Activated naive CD8-positive, alpha-beta T cell (primary cell): ENCODE measurements at regions not wholly inside any gene's neighbourhood (a gene's known extent, or its start where the extent isn't known, plus 50 kb on each side); places are given as distances from the start of the nearest gene placed in this dataset.

ENCODE experiments used
- H3K27ac Mint-ChIP-seq: one replicate; pipeline ENCODE4 v1.8.0; 2021; ENCODE audit warnings: mixed read lengths
- H3K27me3 Mint-ChIP-seq: one replicate; pipeline ENCODE4 v1.8.0; 2021; ENCODE audit warnings: mixed read lengths
- H3K36me3 Mint-ChIP-seq: one replicate; pipeline ENCODE4 v1.8.0; 2021; ENCODE audit warnings: mixed read lengths
- H3K4me1 Mint-ChIP-seq: one replicate; pipeline ENCODE4 v1.8.0; 2021; ENCODE audit warnings: low read depth, mixed read lengths
- H3K4me3 Mint-ChIP-seq: one replicate; pipeline ENCODE4 v1.8.0; 2021; ENCODE audit warnings: mild to moderate bottlenecking, mixed read lengths
- H3K9me3 Mint-ChIP-seq: one replicate; pipeline ENCODE4 v1.8.0; 2021; ENCODE audit warnings: low read depth, mixed read lengths

DNA sequence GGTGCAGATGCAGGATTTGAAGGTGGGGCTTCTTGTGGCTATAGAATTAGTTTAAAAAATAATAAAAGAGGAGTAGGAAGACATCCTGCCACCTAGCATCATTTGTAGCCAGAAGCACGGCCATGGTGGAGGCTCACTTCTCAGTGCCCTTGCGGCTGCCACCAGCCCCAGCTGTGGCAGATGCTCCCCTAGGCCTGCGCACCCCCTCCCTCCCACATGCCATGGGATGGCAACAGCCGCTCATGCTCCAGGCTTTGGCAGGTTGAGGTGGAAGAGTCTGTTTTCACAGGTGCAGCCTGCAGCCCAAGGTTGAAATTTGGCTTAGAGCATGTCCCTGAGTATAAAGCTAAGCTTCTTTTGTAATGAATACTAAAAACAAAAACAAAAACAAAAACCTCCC lies 96.4 kb downstream of the GATA6 start:
- Mint-ChIP-seq H3K4me3 (no peak overlapping the region), H3K9me3 (no peaks in the 10 kb centered on the region), H3K36me3 (no peaks in the 10 kb centered on the region)

GRCh38 chr18:22260208-22260820 lies 90.9 kb downstream of the GATA6 start:
- Mint-ChIP-seq H3K9me3 (no peaks in the 10 kb centered on the region), H3K4me3 (no peak overlapping the region), H3K27me3 (no peaks in the 10 kb centered on the region), H3K4me1 (no peaks in the 10 kb centered on the region), H3K27ac (no peak overlapping the region), H3K36me3 (no peaks in the 10 kb centered on the region)

More for the DNA sequence above, 96.4 kb downstream of the GATA6 start:
- no peaks in the 10 kb centered on the region for H3K27me3 Mint-ChIP-seq
- H3K4me1 Mint-ChIP-seq = no peaks in the 10 kb centered on the region
- H3K27ac Mint-ChIP-seq = no peak overlapping the region

GRCh38 chr18:22257022-22257543 lies 87.7 kb downstream of the GATA6 start:
- no peaks in the 10 kb centered on the region for H3K4me1 Mint-ChIP-seq
- no peaks in the 10 kb centered on the region for H3K27me3 Mint-ChIP-seq
- no peak overlapping the region for H3K4me3 Mint-ChIP-seq
- no peaks in the 10 kb centered on the region for H3K9me3 Mint-ChIP-seq
- H3K27ac Mint-ChIP-seq = no peak overlapping the region
- no peaks in the 10 kb centered on the region for H3K36me3 Mint-ChIP-seq

GRCh38 chr18:22254088-22254487 lies 84.7 kb downstream of the GATA6 start:
- Mint-ChIP-seq H3K36me3 (no peaks in the 10 kb centered on the region), H3K27me3 (peaks cover 2% of the 10 kb centered on the region), H3K27ac (no peak overlapping the region), H3K9me3 (no peaks in the 10 kb centered on the region), H3K4me3 (no peak overlapping the region), H3K4me1 (no peaks in the 10 kb centered on the region)

- no peaks in the 10 kb centered on the region for H3K36me3 Mint-ChIP-seq
- no peak overlapping the region for H3K27ac Mint-ChIP-seq
- H3K27me3 Mint-ChIP-seq = peaks cover 2% of the 10 kb centered on the region
- no peaks in the 10 kb centered on the region for H3K9me3 Mint-ChIP-seq
- no peaks in the 10 kb centered on the region for H3K4me1 Mint-ChIP-seq
- H3K4me3 Mint-ChIP-seq = no peak overlapping the region
Observed at GRCh38 chr18:22253676-22254075, 84.3 kb downstream of the GATA6 start.

DNA sequence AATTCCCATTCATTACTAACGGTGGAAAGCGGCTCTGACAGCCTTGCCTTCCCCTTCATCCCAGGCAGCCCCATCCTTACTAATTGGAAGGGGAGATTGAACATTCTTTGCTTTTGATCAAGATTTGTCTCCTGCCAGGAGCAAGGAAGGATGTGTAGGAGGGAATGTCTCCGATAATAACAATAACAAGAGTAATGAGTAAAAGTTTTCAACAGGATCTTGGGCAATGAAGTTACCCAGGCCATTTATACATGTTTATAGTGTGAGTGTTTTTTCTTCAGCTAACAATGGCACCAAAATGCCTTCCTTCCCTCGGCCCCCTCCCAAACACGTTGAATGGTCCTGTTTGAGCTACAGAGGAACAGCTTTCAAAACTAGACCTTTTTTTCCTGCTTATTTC lies 83.8 kb downstream of the GATA6 start:
- H3K27me3 Mint-ChIP-seq = peaks cover 2% of the 10 kb centered on the region
- H3K9me3 Mint-ChIP-seq = no peaks in the 10 kb centered on the region
- no peaks in the 10 kb centered on the region for H3K4me1 Mint-ChIP-seq
- H3K4me3 Mint-ChIP-seq = no peak overlapping the region
- no peak overlapping the region for H3K27ac Mint-ChIP-seq
- H3K36me3 Mint-ChIP-seq = no peaks in the 10 kb centered on the region
